WI38 (cell line): ENCODE measurements at regions not wholly inside any gene's neighbourhood (a gene's known extent, or its start where the extent isn't known, plus 50 kb on each side); places are given as distances from the start of the nearest gene placed in this dataset.

ENCODE experiments used
- H3K4me3 ChIP-seq: 2 replicates; pipeline ENCODE4 v1.5.1; 2011; ENCODE audit warnings: low read depth, mild to moderate bottlenecking, control low read depth, low read length
- CTCF ChIP-seq: IDR thresholded peaks from 2 replicates; pipeline ENCODE4 v1.5.1; 2012; ENCODE audit warnings: low read depth, mild to moderate bottlenecking, control low read depth, low read length

DNA sequence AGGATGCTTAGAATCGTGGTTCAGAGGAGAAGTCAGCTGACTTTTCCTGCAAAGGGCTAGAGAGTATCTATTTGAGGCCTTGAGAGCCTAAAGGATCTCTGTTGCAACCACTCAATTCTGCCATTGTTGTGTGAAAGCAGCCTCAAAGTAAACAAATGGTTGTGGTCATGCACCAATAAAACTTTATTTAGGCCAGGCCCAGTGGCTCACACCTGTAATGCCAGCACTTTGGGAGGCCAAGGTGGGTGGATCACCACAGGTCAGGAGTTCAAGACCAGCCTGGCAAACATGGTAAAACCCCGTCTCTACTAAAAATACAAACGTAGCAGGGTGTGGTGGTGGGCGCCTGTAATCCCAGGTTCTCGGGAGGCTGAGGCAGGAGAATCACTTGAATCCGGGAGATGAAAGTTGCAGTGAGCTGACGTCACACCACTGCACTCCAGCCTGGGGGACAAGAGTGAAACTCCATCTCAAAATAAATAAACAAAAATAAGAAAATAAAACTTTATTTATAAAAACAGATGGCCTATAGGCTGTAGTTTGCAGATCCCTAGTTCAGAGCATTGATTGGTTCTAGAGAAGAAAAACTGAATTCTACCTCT is 135.9 kb upstream of the KLF4 start:
- no peak for TF ChIP-seq CTCF
- no peak overlapping the region for H3K4me3 ChIP-seq

- no peak overlapping the region for H3K4me3 ChIP-seq
- no peak for TF ChIP-seq CTCF
These were observed 134.8 kb upstream of the KLF4 start for GRCh38 chr9:107624234-107624948.

DNA sequence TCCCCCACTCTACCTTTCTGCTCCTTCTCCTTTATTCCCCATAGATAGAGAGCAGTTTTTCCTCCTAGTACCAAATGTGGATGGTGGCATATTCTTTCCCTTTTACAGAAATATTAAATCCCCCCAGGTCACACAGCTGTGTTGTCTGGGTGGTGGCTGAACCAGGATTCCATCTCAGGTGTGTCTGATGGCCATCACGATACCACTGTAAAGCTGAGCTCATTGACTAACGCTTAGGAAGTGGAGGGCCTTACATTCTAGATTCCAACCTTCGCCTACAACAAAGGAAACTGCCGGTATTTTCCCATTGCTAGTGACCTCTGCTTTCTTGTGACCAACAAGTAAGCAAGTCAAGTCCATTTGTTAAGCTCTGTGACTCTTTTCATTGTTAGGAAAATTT is 131.9 kb upstream of the KLF4 start:
- TF ChIP-seq CTCF: no peak

DNA sequence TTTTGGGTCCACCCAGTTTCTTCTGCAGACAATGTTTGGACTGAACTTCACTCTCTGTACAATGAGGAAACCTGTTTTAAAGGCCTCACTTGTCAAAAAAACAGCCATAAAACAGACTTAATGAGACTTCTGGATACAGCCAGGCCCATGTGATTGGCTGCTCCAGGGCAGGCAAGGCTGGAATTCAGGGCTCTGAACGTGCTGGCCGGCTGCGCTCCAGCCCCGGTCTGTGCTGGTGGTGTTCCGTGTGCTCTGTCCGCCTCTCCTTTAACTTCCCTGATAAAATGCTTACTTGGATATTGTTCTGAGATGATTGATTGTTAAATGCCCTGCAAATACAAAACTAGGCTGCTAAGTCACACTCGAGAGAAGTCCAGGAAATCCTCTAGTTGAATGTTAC is 131.2 kb upstream of the KLF4 start:
- no peak overlapping the region for H3K4me3 ChIP-seq
- no peak for TF ChIP-seq CTCF

More for the DNA sequence above, 131.9 kb upstream of the KLF4 start:
- no peak overlapping the region for H3K4me3 ChIP-seq

DNA sequence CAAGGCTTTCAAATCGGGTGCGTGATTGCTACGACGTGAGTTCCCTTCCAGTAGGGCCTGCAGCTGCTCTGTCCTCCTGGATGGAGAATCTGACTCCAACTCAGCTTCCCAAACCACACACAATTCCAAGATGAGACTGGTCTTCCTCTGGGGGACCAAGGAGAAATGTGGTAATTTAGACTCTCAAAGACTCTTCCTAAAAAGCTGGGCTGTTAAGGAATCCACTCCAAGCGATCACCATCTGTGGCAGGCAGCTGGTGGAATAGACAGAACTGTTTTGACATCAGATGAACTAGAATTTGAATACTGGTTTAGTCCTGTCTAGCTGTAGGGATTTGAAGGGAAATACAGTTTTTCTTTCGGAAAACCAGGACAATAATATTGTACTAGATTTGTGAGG is 130.7 kb upstream of the KLF4 start:
- no peak overlapping the region for H3K4me3 ChIP-seq
- TF ChIP-seq CTCF: no peak

- no peak overlapping the region for H3K4me3 ChIP-seq
- TF ChIP-seq CTCF: no peak
These were observed 125.8 kb upstream of the KLF4 start for GRCh38 chr9:107615321-107615720.

DNA sequence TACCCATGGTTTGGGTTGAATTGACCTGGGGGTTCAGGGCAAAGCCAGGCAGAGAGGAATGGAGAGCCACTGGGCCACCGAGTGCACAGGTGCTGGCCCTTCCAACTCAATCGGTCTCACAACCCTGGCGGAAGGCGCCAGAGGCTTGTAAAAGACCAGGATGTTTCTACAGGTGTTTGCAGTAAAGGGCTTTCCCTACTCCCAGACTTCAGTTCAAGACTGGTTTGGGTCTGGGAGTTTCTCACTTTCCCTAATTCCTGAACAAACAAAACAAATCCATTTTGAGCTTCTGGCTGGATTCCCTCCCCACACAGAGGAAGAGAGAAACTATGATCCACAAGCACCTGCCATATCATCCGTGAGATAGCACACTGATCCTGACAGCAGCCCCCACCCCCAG is 125.2 kb upstream of the KLF4 start:
- no peak overlapping the region for H3K4me3 ChIP-seq
- no peak for TF ChIP-seq CTCF
